Fibroblast of mammary gland (primary cell): ENCODE measurements at regions not wholly inside any gene's neighbourhood (a gene's known extent, or its start where the extent isn't known, plus 50 kb on each side); places are given as distances from the start of the nearest gene placed in this dataset.
"Not testable (repeated sequence)": the region's sequence is repeated elsewhere in the genome, so short reads cannot be mapped to it uniquely, and the experiment has no call there.

Experiments used
- DNase-seq: peaks from one replicate; pipeline ENCODE4 v3.0.0-alpha.2; 2010; ENCODE audit warnings: low read depth
- H3K4me3 ChIP-seq: 2 replicates; pipeline ENCODE4 v1.5.1; 2011; ENCODE audit warnings: low read depth, mild to moderate bottlenecking, low read length, moderate library complexity; ENCODE audit not compliant: control insufficient read depth
- TF ChIP-seq, protein P1 (sequence below): conservative IDR thresholded peaks from 2 replicates; pipeline ENCODE4 v1.5.1; 2011; ENCODE audit warnings: low read depth, low read length, inconsistent platforms; ENCODE audit not compliant: control insufficient read depth, insufficient read depth

GRCh38 chr6:56877922-56878321 is 77.0 kb upstream of the BEND6 start:
- no peak for DNase-seq
- H3K4me3 ChIP-seq, result no peak overlapping the region
- TF ChIP-seq, protein P1, sequence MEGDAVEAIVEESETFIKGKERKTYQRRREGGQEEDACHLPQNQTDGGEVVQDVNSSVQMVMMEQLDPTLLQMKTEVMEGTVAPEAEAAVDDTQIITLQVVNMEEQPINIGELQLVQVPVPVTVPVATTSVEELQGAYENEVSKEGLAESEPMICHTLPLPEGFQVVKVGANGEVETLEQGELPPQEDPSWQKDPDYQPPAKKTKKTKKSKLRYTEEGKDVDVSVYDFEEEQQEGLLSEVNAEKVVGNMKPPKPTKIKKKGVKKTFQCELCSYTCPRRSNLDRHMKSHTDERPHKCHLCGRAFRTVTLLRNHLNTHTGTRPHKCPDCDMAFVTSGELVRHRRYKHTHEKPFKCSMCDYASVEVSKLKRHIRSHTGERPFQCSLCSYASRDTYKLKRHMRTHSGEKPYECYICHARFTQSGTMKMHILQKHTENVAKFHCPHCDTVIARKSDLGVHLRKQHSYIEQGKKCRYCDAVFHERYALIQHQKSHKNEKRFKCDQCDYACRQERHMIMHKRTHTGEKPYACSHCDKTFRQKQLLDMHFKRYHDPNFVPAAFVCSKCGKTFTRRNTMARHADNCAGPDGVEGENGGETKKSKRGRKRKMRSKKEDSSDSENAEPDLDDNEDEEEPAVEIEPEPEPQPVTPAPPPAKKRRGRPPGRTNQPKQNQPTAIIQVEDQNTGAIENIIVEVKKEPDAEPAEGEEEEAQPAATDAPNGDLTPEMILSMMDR, result no peak

DNA sequence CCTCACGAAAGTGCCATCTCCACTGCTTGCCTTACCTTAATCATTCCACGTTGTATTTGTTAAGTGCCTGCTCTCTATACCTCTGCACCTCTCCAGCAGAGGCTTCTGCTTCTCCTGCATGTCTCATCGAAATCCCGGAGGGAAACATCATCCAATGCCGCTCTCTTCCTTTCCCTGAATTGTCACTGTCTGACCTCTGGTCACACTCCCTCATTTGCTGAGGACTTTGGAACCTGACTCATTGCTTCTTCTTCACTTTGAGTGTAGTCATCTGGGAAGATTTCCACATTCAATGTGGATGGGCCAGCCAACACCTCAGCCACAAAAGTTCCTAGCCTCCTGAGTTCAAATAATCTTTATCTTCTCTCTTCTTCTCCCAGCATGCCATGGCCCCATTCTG is 78.9 kb upstream of the BEND6 start:
- no peak overlapping the region for H3K4me3 ChIP-seq
- DNase-seq, result peak; percentile 73
- TF ChIP-seq, protein P1, result no peak

DNA sequence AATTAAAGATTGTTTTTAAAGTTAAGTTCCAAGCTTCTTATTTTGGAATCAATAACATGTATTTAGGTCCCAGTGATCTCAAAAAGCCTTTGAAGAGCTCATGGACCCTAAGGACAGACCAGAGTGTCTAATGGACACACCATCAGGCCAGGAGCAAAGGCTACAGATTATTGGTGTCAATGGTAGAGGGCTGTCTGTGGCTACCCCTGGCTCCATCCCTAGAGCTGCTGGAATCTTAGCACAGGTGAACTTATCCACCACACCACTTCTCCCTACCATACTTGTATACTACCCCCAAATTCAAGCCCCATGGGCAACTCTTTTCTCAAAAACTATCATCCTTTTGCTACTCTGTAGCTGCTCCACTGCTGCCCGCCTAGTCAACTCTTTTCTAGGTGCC is 79.4 kb upstream of the BEND6 start:
- no peak overlapping the region for H3K4me3 ChIP-seq
- no peak for DNase-seq
- TF ChIP-seq, protein P1, result no peak

GRCh38 chr6:56874328-56874727 is 80.6 kb upstream of the BEND6 start:
- TF ChIP-seq, protein P1, result no peak

GRCh38 chr6:56870053-56870452 is 84.9 kb upstream of the BEND6 start:
- H3K4me3 ChIP-seq, DNase-seq: not testable (repeated sequence)

More at GRCh38 chr6:56874328-56874727, 80.6 kb upstream of the BEND6 start:
- H3K4me3 ChIP-seq, result no peak overlapping the region
- no peak for DNase-seq

- no peak overlapping the region for H3K4me3 ChIP-seq
- TF ChIP-seq, protein P1, result no peak
These were observed 85.6 kb upstream of the BEND6 start for GRCh38 chr6:56869346-56869745.

GRCh38 chr6:56868687-56869086 is 86.2 kb upstream of the BEND6 start:
- TF ChIP-seq, protein P1, result no peak
- H3K4me3 ChIP-seq, result peak overlapping the region; percentile 7
- peak; percentile 88 for DNase-seq

More at GRCh38 chr6:56869346-56869745, 85.6 kb upstream of the BEND6 start:
- DNase-seq, result no peak
